ENCODE measurements at regions not wholly inside any gene's neighbourhood (a gene's known extent, or its start where the extent isn't known, plus 50 kb on each side); places are given as distances from the start of the nearest gene placed in this dataset.

- Histone ChIP-seq H3K27me3 (replicated peaks; ENCODE audit: control insufficient read depth, insufficient read depth, low read length) (no peaks in the 10 kb centered on the region), H3K4me3 (replicated peaks; ENCODE audit: low read depth, low read length) (no peak overlapping the region), H3K36me3 (ENCODE audit: control insufficient read depth, insufficient read depth, low read length) (no peaks in the 10 kb centered on the region)
- no peak for DNase-seq (ENCODE audit: extremely low read depth, insufficient read length)
- no peak for TF ChIP-seq CTCF (IDR thresholded peaks at IDR 0.05; ENCODE audit: insufficient read depth, low read length, poor library complexity, severe bottlenecking)
Measured at GRCh38 chr7:84565345-84566074, 370.9 kb upstream of the SEMA3A start.

- no peak for DNase-seq (ENCODE audit: extremely low read depth, insufficient read length)
Measured at GRCh38 chr7:84553711-84554110, 359.1 kb upstream of the SEMA3A start.

GRCh38 chr7:84549409-84549808, 354.8 kb upstream of the SEMA3A start:
- Histone ChIP-seq H3K27me3 (replicated peaks; ENCODE audit: control insufficient read depth, insufficient read depth, low read length) (no peaks in the 10 kb centered on the region), H3K4me3 (replicated peaks; ENCODE audit: low read depth, low read length) (no peak overlapping the region), H3K36me3 (ENCODE audit: control insufficient read depth, insufficient read depth, low read length) (no peaks in the 10 kb centered on the region)
- DNase-seq (ENCODE audit: extremely low read depth, insufficient read length): no peak
- no peak for TF ChIP-seq CTCF (IDR thresholded peaks at IDR 0.05; ENCODE audit: insufficient read depth, low read length, poor library complexity, severe bottlenecking)

More at GRCh38 chr7:84553711-84554110, 359.1 kb upstream of the SEMA3A start:
- no peaks in the 10 kb centered on the region for H3K27me3 ChIP-seq (replicated peaks; ENCODE audit: control insufficient read depth, insufficient read depth, low read length)
- no peaks in the 10 kb centered on the region for H3K36me3 ChIP-seq (ENCODE audit: control insufficient read depth, insufficient read depth, low read length)
- no peak for TF ChIP-seq CTCF (IDR thresholded peaks at IDR 0.05; ENCODE audit: insufficient read depth, low read length, poor library complexity, severe bottlenecking)
- H3K4me3 ChIP-seq (replicated peaks; ENCODE audit: low read depth, low read length): no peak overlapping the region

- H3K27me3 ChIP-seq (replicated peaks; ENCODE audit: control insufficient read depth, insufficient read depth, low read length): no peaks in the 10 kb centered on the region
- no peaks in the 10 kb centered on the region for H3K36me3 ChIP-seq (ENCODE audit: control insufficient read depth, insufficient read depth, low read length)
- no peak for DNase-seq (ENCODE audit: extremely low read depth, insufficient read length)
- no peak overlapping the region for H3K4me3 ChIP-seq (replicated peaks; ENCODE audit: low read depth, low read length)
- TF ChIP-seq CTCF (IDR thresholded peaks at IDR 0.05; ENCODE audit: insufficient read depth, low read length, poor library complexity, severe bottlenecking): no peak
Measured at GRCh38 chr7:84548366-84549365, 354.1 kb upstream of the SEMA3A start.

GRCh38 chr7:84547331-84547730, 352.7 kb upstream of the SEMA3A start:
- H3K36me3 ChIP-seq (ENCODE audit: control insufficient read depth, insufficient read depth, low read length): no peaks in the 10 kb centered on the region
- H3K4me3 ChIP-seq (replicated peaks; ENCODE audit: low read depth, low read length): no peak overlapping the region
- DNase-seq (ENCODE audit: extremely low read depth, insufficient read length): no peak
- no peaks in the 10 kb centered on the region for H3K27me3 ChIP-seq (replicated peaks; ENCODE audit: control insufficient read depth, insufficient read depth, low read length)
- no peak for TF ChIP-seq CTCF (IDR thresholded peaks at IDR 0.05; ENCODE audit: insufficient read depth, low read length, poor library complexity, severe bottlenecking)
